K562 (cell line): ENCODE measurements at regions not wholly inside any gene's neighbourhood (a gene's known extent, or its start where the extent isn't known, plus 50 kb on each side); places are given as distances from the start of the nearest gene placed in this dataset.

ENCODE experiments used
- ATAC-seq: fragments of 200-7000 bp; cut with Tn5 transposase; 3 replicates; pipeline ENCODE4 v1.9.1; 2020; ENCODE audit warnings: moderate library complexity
- BruUV-seq: library from RNA; stranded (reverse); fragments of 400-500 nt; replicated peaks from 2 replicates; lab custom pipeline; 2021; lab: Mats Ljungman, UMichigan
- CTCF ChIA-PET: fragments of 300-600 bp; formaldehyde crosslinking; extraction: SDS; loops from one replicate; lab custom pipeline; 2021; ENCODE audit warnings: low intra/inter-chr PET ratio; lab: Yijun Ruan, JAX
- POLR2A ChIA-PET: fragments of 300-600, 350-650 bp; sonication (Branson Sonifier 250); formaldehyde crosslinking; extraction: SDS; loops from one replicate; lab custom pipeline; 2021; ENCODE audit warnings: antibody characterized with exemption, inconsistent platforms; lab: Yijun Ruan, JAX
- DNase-seq, 4 experiments: peaks; one replicate each; pipeline versions ENCODE4 v3.0.0 to v3.0.0-alpha.2; 2011 to 2018; ENCODE audit warnings: low spot score in 3 of 4, mixed read lengths in 3 of 4; ENCODE audit errors: extremely low read depth in 1 of 4
- FAIRE-seq: peaks from 2 replicates; lab custom pipeline; 2011; peaks lifted over from hg19 to GRCh38; lab: Jason Lieb, UNC
- H2AFZ ChIP-seq: 2 replicates; pipeline ENCODE4 v1.6.0; 2011; ENCODE audit warnings: low read depth, low read length, control low read depth, inconsistent platforms
- H3K27ac ChIP-seq: fragments of 200-600 bp; 3 replicates; pipeline ENCODE4 v1.8.0; 2011; ENCODE audit warnings: low read depth, mild to moderate bottlenecking, control low read depth, inconsistent platforms, low read length, moderate library complexity, mixed read lengths; ENCODE audit errors: extremely low read depth
- H3K27me3 ChIP-seq, 2 experiments: fragments of 300-600 bp in 1 of 2; 2 replicates in 1 of 2; 3 replicates in 1 of 2; pipeline versions ENCODE4 v1.6.0 to v1.8.0; 2011; ENCODE audit warnings: inconsistent platforms in 2 of 2, low read length in 2 of 2, mild to moderate bottlenecking in 1 of 2, mixed read lengths in 1 of 2, moderate library complexity in 1 of 2; ENCODE audit not compliant: control insufficient read depth in 2 of 2, insufficient read depth in 2 of 2
- H3K36me3 ChIP-seq: fragments of 300-600 bp; 3 replicates; pipeline ENCODE4 v1.8.0; 2011; ENCODE audit warnings: mild to moderate bottlenecking, low read length, inconsistent platforms; ENCODE audit not compliant: control insufficient read depth, insufficient read depth
- H3K4me1 ChIP-seq, 2 experiments: fragments of 200-600 bp in 1 of 2; replicated peaks in 1 of 2; 2 replicates in 1 of 2; 3 replicates in 1 of 2; pipeline versions ENCODE4 v1.5.1 to v1.8.0; 2011; ENCODE audit warnings: inconsistent platforms in 2 of 2, low read length in 2 of 2, mild to moderate bottlenecking in 1 of 2, mixed read lengths in 1 of 2, moderate library complexity in 1 of 2; ENCODE audit not compliant: control insufficient read depth in 2 of 2, insufficient read depth in 2 of 2
- H3K4me2 ChIP-seq: 2 replicates; pipeline ENCODE4 v1.6.1; 2011; ENCODE audit warnings: low read length, control low read depth, inconsistent platforms, mixed read lengths; ENCODE audit not compliant: insufficient read depth
- H3K4me3 ChIP-seq: fragments of 200-600 bp; sonication (generic), shearing (Covaris generic); 2 replicates; pipeline ENCODE4 v1.5.1; 2016; ENCODE audit warnings: control low read depth, inconsistent platforms
- H3K79me2 ChIP-seq: fragments of 200-600 bp; 3 replicates; pipeline ENCODE4 v1.8.0; 2011; ENCODE audit warnings: low read length, inconsistent platforms; ENCODE audit not compliant: control insufficient read depth, insufficient read depth
- H3K9ac ChIP-seq, 2 experiments: 2 replicates each; pipeline versions ENCODE4 v1.6.0 to v1.6.1; 2011; ENCODE audit warnings: low read depth in 2 of 2, low read length in 2 of 2, control low read depth in 1 of 2, inconsistent platforms in 1 of 2, mild to moderate bottlenecking in 1 of 2, mixed read lengths in 1 of 2; ENCODE audit not compliant: insufficient read depth in 1 of 2
- H3K9me1 ChIP-seq: one replicate; pipeline ENCODE4 v1.6.0; 2011; ENCODE audit warnings: inconsistent platforms, mild to moderate bottlenecking, low read length, moderate library complexity; ENCODE audit not compliant: control insufficient read depth, insufficient read depth
- H3K9me3 ChIP-seq: replicated peaks from 2 replicates; pipeline ENCODE4 v1.5.1; 2011; ENCODE audit warnings: low read depth, low read length, inconsistent platforms; ENCODE audit not compliant: control insufficient read depth, insufficient read depth
- H4K20me1 ChIP-seq: replicated peaks from 2 replicates; pipeline ENCODE4 v1.6.1; 2011; ENCODE audit warnings: low read length, inconsistent platforms, mixed read lengths; ENCODE audit not compliant: control insufficient read depth, insufficient read depth
- POU5F1 ChIP-seq: fragments of 150-350 bp; IDR thresholded peaks from 2 replicates; pipeline ENCODE4 v1.6.1; 2014; ENCODE audit warnings: borderline replicate concordance, low read length, low read depth, mild to moderate bottlenecking; ENCODE audit not compliant: partially characterized antibody
- RFX1 ChIP-seq: fragments of 450-650 bp; IDR thresholded peaks from 2 replicates; pipeline ENCODE4 v1.6.1; 2016; ENCODE audit warnings: mild to moderate bottlenecking, moderate library complexity
- SMC3 ChIP-seq: conservative IDR thresholded peaks from 2 replicates; pipeline ENCODE4 v1.6.1; 2011; ENCODE audit warnings: low read depth, low read length, improper control_type of control experiment; ENCODE audit not compliant: insufficient read depth
- TSC22D4 ChIP-seq: fragments of 450-650 bp; IDR thresholded peaks from 2 replicates; pipeline ENCODE4 v1.6.1; 2016; ENCODE audit warnings: missing genetic modification characterization, missing biosample characterization, control low read depth
- ZNF311 ChIP-seq: fragments of 250-450 bp; sonication (Bioruptor Pico); IDR thresholded peaks from 2 replicates; pipeline ENCODE4 v1.4.0; 2020; ENCODE audit warnings: mild to moderate bottlenecking, moderate library complexity
- ZNF717 ChIP-seq: fragments of 250-450 bp; sonication (Bioruptor Pico); IDR thresholded peaks from 2 replicates; pipeline ENCODE4 v1.5.0; 2021
- ZNF76 ChIP-seq: fragments of 250-450 bp; sonication (Bioruptor Pico); IDR thresholded peaks from 2 replicates; pipeline ENCODE4 v1.4.0; 2020; ENCODE audit warnings: mild to moderate bottlenecking, moderate library complexity, borderline replicate concordance
- WGBS: fragments of 100-300 bp; shearing (Covaris generic); methylation state at CpG from one replicate; pipeline ENCODE4 v1.1.6; 2016; ENCODE audit warnings: low coverage, mixed read lengths; ENCODE audit not compliant: insufficient coverage; ENCODE audit errors: missing lambda C conversion rate; 5-methylcytosine and 5-hydroxymethylcytosine counted together
- in situ Hi-C: fragments of 300-500 bp; cut with MboI; formaldehyde crosslinking; loops from 4 replicates; pipeline ENCODE4 v1.15.0; 2018; ENCODE audit warnings: inconsistent platforms, mixed read lengths
- intact Hi-C: fragments of 100-400 bp; cut with micrococcal nuclease; formaldehyde crosslinking; loops from 2 replicates; pipeline ENCODE4 v1.14.2; 2022
- TF ChIP-seq, protein P1 (sequence below): fragments of 450-650 bp; IDR thresholded peaks from 2 replicates; pipeline ENCODE4 v1.6.1; 2016; ENCODE audit warnings: mild to moderate bottlenecking
- TF ChIP-seq, protein P2 (sequence below), 2 experiments: IDR thresholded peaks; 2 replicates each; pipeline ENCODE4 v1.6.1; 2011; ENCODE audit warnings: borderline replicate concordance in 1 of 2, control low read depth in 1 of 2, low read depth in 1 of 2, low read length in 1 of 2, mild to moderate bottlenecking in 1 of 2, mixed read lengths in 1 of 2, moderate library complexity in 1 of 2; ENCODE audit not compliant: insufficient read depth in 1 of 2, insufficient read length in 1 of 2, poor library complexity in 1 of 2, severe bottlenecking in 1 of 2; ENCODE audit errors: extremely low read depth in 1 of 2

DNA sequence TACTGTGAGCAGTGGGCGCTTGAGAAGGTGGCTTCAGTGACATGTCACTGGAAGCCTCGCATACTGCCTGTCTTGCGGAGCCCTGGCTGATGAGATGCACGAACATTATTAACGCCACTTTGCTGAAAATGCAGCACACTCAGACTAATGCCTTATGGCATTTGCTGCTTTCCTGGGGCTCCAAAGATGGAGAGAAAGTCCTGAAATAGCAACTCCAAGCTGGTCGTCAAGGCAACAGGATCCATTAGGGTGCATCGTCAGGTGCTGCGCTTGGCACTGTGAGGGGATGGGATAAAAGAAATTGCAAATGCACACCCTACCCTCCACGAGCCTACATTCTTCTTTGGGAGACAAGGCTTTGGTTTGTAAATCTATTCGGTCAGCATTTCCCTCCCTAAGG, 592.5 kb downstream of the TYW1 start:
- H3K27me3 ChIP-seq = peaks cover 0 to 6% of the 10 kb centered on the region in 2 experiments; a peak in 1 of 5 replicates
- H3K36me3 ChIP-seq = no peaks in the 10 kb centered on the region
- 0 out of 2 replicates have a peak, but pooled peaks cover 2% of the 10 kb centered on the region for H3K9me3 ChIP-seq
- WGBS = 4% methylated on average over 10 of the region's 10 CpGs
- no TSS peak for BruUV-seq
- POLR2A ChIA-PET = interaction anchor here (0.7 kb wide), 1 partner anchor 8 kb away, joined by 3 read pairs; no protein-coding TSS in a partner anchor
- no peaks in the 10 kb centered on the region for H4K20me1 ChIP-seq
- TF ChIP-seq SMC3 = no peak
- peak; percentile 36; the same call in 1 of the 2 replicates for TF ChIP-seq RFX1
- no peak for TF ChIP-seq ZNF76 (CRISPR knock-in tag)
- TF ChIP-seq, protein P1, sequence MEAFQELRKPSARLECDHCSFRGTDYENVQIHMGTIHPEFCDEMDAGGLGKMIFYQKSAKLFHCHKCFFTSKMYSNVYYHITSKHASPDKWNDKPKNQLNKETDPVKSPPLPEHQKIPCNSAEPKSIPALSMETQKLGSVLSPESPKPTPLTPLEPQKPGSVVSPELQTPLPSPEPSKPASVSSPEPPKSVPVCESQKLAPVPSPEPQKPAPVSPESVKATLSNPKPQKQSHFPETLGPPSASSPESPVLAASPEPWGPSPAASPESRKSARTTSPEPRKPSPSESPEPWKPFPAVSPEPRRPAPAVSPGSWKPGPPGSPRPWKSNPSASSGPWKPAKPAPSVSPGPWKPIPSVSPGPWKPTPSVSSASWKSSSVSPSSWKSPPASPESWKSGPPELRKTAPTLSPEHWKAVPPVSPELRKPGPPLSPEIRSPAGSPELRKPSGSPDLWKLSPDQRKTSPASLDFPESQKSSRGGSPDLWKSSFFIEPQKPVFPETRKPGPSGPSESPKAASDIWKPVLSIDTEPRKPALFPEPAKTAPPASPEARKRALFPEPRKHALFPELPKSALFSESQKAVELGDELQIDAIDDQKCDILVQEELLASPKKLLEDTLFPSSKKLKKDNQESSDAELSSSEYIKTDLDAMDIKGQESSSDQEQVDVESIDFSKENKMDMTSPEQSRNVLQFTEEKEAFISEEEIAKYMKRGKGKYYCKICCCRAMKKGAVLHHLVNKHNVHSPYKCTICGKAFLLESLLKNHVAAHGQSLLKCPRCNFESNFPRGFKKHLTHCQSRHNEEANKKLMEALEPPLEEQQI = no peak
- no peak for TF ChIP-seq POU5F1
- TF ChIP-seq TSC22D4 = no peak
- TF ChIP-seq, protein P2, sequence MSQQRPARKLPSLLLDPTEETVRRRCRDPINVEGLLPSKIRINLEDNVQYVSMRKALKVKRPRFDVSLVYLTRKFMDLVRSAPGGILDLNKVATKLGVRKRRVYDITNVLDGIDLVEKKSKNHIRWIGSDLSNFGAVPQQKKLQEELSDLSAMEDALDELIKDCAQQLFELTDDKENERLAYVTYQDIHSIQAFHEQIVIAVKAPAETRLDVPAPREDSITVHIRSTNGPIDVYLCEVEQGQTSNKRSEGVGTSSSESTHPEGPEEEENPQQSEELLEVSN (IDR thresholded peaks at IDR 0.05; ENCODE audit: borderline replicate concordance in 1 of 2, extremely low read depth in 1 of 2, insufficient read depth in 1 of 2, insufficient read length in 1 of 2, low read depth in 1 of 2, low read length in 1 of 2, poor library complexity in 1 of 2, severe bottlenecking in 1 of 2) = no peak
- TF ChIP-seq ZNF717 = no peak
- no peak for TF ChIP-seq ZNF311 (CRISPR knock-in tag)
- in situ Hi-C loops (no loop called here), intact Hi-C loops (no loop called here)
- no peak overlapping the region for H3K9ac ChIP-seq
- H2AFZ ChIP-seq = no peak overlapping the region
- H3K4me3 ChIP-seq = no peak overlapping the region
- no peak overlapping the region for H3K27ac ChIP-seq
- H3K4me2 ChIP-seq = no peak overlapping the region
- no peaks in the 10 kb centered on the region for H3K9me1 ChIP-seq
- DNase-seq = no peak
- FAIRE-seq = no peak
- H3K4me1 ChIP-seq = no peaks in the 10 kb centered on the region
- ATAC-seq = no peak
- no peaks in the 10 kb centered on the region for H3K79me2 ChIP-seq
- CTCF ChIA-PET = no interaction called here
